ENCODE measurements at regions not wholly inside any gene's neighbourhood (a gene's known extent, or its start where the extent isn't known, plus 50 kb on each side); places are given as distances from the start of the nearest gene placed in this dataset.

GRCh38 chr14:82328442-82328841, 794.8 kb upstream of the SEL1L start:
- H3K9me3 ChIP-seq (ENCODE audit: control insufficient read depth in 1 of 2, insufficient read depth in 1 of 2, low read length in 2 of 2) = peaks cover 0 to 7% of the 10 kb centered on the region in 2 experiments
- H3K36me3 ChIP-seq (ENCODE audit: insufficient read depth, low read length) = no peaks in the 10 kb centered on the region
- H3K27ac ChIP-seq (ENCODE audit: low read depth in 1 of 2, low read length in 2 of 2) = no peak overlapping the region
- Mint-ChIP-seq H3K27me3 (no peaks in the 10 kb centered on the region), H3K4me1 (ENCODE audit: low read depth) (no peaks in the 10 kb centered on the region), H3K4me3 (no peak overlapping the region), H3K9me3 (peaks cover 9% of the 10 kb centered on the region), H3K27ac (no peak overlapping the region), H3K36me3 (ENCODE audit: low read depth) (no peaks in the 10 kb centered on the region)
- intact Hi-C loops (cut with DNase I, micrococcal nuclease) = no loop called here
- H3K4me1 ChIP-seq (ENCODE audit: insufficient read depth, low read length) = no peaks in the 10 kb centered on the region
- no peaks in the 10 kb centered on the region for H3K27me3 ChIP-seq (ENCODE audit: control insufficient read depth in 1 of 2, insufficient read depth in 2 of 2, low read length in 2 of 2)
- no peak for TF ChIP-seq CTCF (IDR thresholded peaks at IDR 0.05)
- DNase-seq (no peak), ATAC-seq (ENCODE audit: poor library complexity) (no peak)
- ChIA-PET CTCF (no interaction called here), POLR2A (no interaction called here)
- no peak overlapping the region for H3K4me3 ChIP-seq (ENCODE audit: low read length)

- no peaks in the 10 kb centered on the region for H3K27me3 ChIP-seq (ENCODE audit: control insufficient read depth in 1 of 2, insufficient read depth in 2 of 2, low read length in 2 of 2)
- H3K27ac Mint-ChIP-seq = no peak overlapping the region
- H3K4me1 Mint-ChIP-seq (ENCODE audit: low read depth) = no peaks in the 10 kb centered on the region
- ChIA-PET CTCF (no interaction called here), POLR2A (no interaction called here)
- intact Hi-C loops (cut with DNase I, micrococcal nuclease) = no loop called here
- TF ChIP-seq CTCF (IDR thresholded peaks at IDR 0.05) = no peak
- H3K27me3 Mint-ChIP-seq = no peaks in the 10 kb centered on the region
- no peaks in the 10 kb centered on the region for H3K36me3 ChIP-seq (ENCODE audit: insufficient read depth, low read length)
- H3K36me3 Mint-ChIP-seq (ENCODE audit: low read depth) = no peaks in the 10 kb centered on the region
- no peak for ATAC-seq (ENCODE audit: poor library complexity)
- H3K9me3 ChIP-seq (ENCODE audit: control insufficient read depth in 1 of 2, insufficient read depth in 1 of 2, low read length in 2 of 2) = peaks cover 0 to 2% of the 10 kb centered on the region in 2 experiments
- no peaks in the 10 kb centered on the region for H3K4me1 ChIP-seq (ENCODE audit: insufficient read depth, low read length)
- DNase-seq = no peak
- peaks cover 12% of the 10 kb centered on the region for H3K9me3 Mint-ChIP-seq
- H3K27ac ChIP-seq (ENCODE audit: low read depth in 1 of 2, low read length in 2 of 2) = no peak overlapping the region
- H3K4me3 ChIP-seq (ENCODE audit: low read length) = no peak overlapping the region
- H3K4me3 Mint-ChIP-seq = no peak overlapping the region
Measured at GRCh38 chr14:82341261-82341810, 807.7 kb upstream of the SEL1L start.

- peaks cover 0 to 3% of the 10 kb centered on the region in 2 experiments for H3K9me3 ChIP-seq (ENCODE audit: control insufficient read depth in 1 of 2, insufficient read depth in 1 of 2, low read length in 2 of 2)
- CTCF ChIA-PET = no interaction called here
- intact Hi-C loops (cut with DNase I, micrococcal nuclease) = no loop called here
- DNase-seq (no peak), ATAC-seq (ENCODE audit: poor library complexity) (no peak)
- Mint-ChIP-seq H3K27me3 (no peaks in the 10 kb centered on the region), H3K36me3 (ENCODE audit: low read depth) (no peaks in the 10 kb centered on the region), H3K4me1 (ENCODE audit: low read depth) (no peaks in the 10 kb centered on the region), H3K9me3 (peaks cover 9% of the 10 kb centered on the region), H3K4me3 (no peak overlapping the region), H3K27ac (no peak overlapping the region)
- no peak overlapping the region for H3K27ac ChIP-seq (ENCODE audit: low read depth in 1 of 2, low read length in 2 of 2)
- POLR2A ChIA-PET = no interaction called here
- no peak overlapping the region for H3K4me3 ChIP-seq (ENCODE audit: low read length)
- no peak for TF ChIP-seq CTCF (IDR thresholded peaks at IDR 0.05)
- no peaks in the 10 kb centered on the region for H3K36me3 ChIP-seq (ENCODE audit: insufficient read depth, low read length)
- no peaks in the 10 kb centered on the region for H3K27me3 ChIP-seq (ENCODE audit: control insufficient read depth in 1 of 2, insufficient read depth in 2 of 2, low read length in 2 of 2)
- no peaks in the 10 kb centered on the region for H3K4me1 ChIP-seq (ENCODE audit: insufficient read depth, low read length)
Measured at GRCh38 chr14:82342596-82342995, 808.9 kb upstream of the SEL1L start.

All from CD4-positive, alpha-beta T cell (primary cell).